Caco-2 (cell line): ENCODE measurements at regions not wholly inside any gene's neighbourhood (a gene's known extent, or its start where the extent isn't known, plus 50 kb on each side); places are given as distances from the start of the nearest gene placed in this dataset.
"Not testable (repeated sequence)": the region's sequence is repeated elsewhere in the genome, so short reads cannot be mapped to it uniquely, and the experiment has no call there.

Experiments
- BruUV-seq: library from RNA; stranded (reverse); fragments of 400-500 nt; replicated peaks from 2 replicates; lab custom pipeline; 2021; lab: Mats Ljungman, UMichigan
- CTCF ChIA-PET: fragments of 300-600 bp; sonication (Branson Sonifier 250); formaldehyde crosslinking; loops from one replicate; lab custom pipeline; 2022; ENCODE audit warnings: antibody characterized with exemption; lab: Charles Lee
- POLR2A ChIA-PET: fragments of 300-600 bp; sonication (Branson Sonifier 250); formaldehyde crosslinking; loops from one replicate; lab custom pipeline; 2022; ENCODE audit warnings: antibody characterized with exemption; lab: Charles Lee
- DNase-seq, 2 experiments: peaks; one replicate each; pipeline versions ENCODE4 v3.0.0 to v3.0.0-alpha.2; 2020 to 2022
- H3K27me3 ChIP-seq: replicated peaks from 2 replicates; pipeline ENCODE4 v1.6.0; 2011; ENCODE audit warnings: low read length; ENCODE audit not compliant: control insufficient read depth, insufficient read depth
- H3K36me3 ChIP-seq: 2 replicates; pipeline ENCODE4 v1.5.1; 2011; ENCODE audit warnings: low read length; ENCODE audit not compliant: control insufficient read depth, insufficient read depth
- H3K4me1 ChIP-seq: fragments of 250-450 bp; sonication (Bioruptor Pico); 2 replicates; pipeline ENCODE4 v1.5.1; 2020; ENCODE audit warnings: mild to moderate bottlenecking
- H3K4me3 ChIP-seq: 2 replicates; pipeline ENCODE4 v1.5.1; 2011; ENCODE audit warnings: low read depth, mild to moderate bottlenecking, control low read depth, low read length
- H3K9me3 ChIP-seq: fragments of 250-450 bp; sonication (Bioruptor Pico); 2 replicates; pipeline ENCODE4 v1.5.1; 2020; ENCODE audit warnings: mild to moderate bottlenecking, moderate library complexity
- H3K27ac Mint-ChIP-seq: one replicate; pipeline ENCODE4 v1.8.0; 2022; ENCODE audit warnings: mixed read lengths; ENCODE audit not compliant: unreplicated experiment
- H3K27me3 Mint-ChIP-seq: one replicate; pipeline ENCODE4 v1.8.0; 2022; ENCODE audit warnings: mixed read lengths; ENCODE audit not compliant: insufficient read depth, unreplicated experiment
- H3K36me3 Mint-ChIP-seq: one replicate; pipeline ENCODE4 v1.8.0; 2022; ENCODE audit warnings: mild to moderate bottlenecking, mixed read lengths; ENCODE audit not compliant: insufficient read depth, unreplicated experiment
- H3K4me1 Mint-ChIP-seq: one replicate; pipeline ENCODE4 v1.8.0; 2022; ENCODE audit warnings: low read depth, mixed read lengths; ENCODE audit not compliant: unreplicated experiment
- H3K4me3 Mint-ChIP-seq: one replicate; pipeline ENCODE4 v1.8.0; 2022; ENCODE audit warnings: mild to moderate bottlenecking, moderate library complexity, mixed read lengths; ENCODE audit not compliant: unreplicated experiment
- H3K9me3 Mint-ChIP-seq: one replicate; pipeline ENCODE4 v1.8.0; 2022; ENCODE audit warnings: mixed read lengths; ENCODE audit not compliant: unreplicated experiment
- CTCF ChIP-seq, 2 experiments: fragments of 200-600 bp in 1 of 2; IDR thresholded peaks; 1 replicate in 1 of 2; 2 replicates in 1 of 2; pipeline versions ENCODE4 v1.5.1 to v1.8.0; 2011 to 2022; ENCODE audit warnings: antibody characterized with exemption in 1 of 2, control low read depth in 1 of 2, inconsistent platforms in 1 of 2, low read depth in 1 of 2, low read length in 1 of 2, mild to moderate bottlenecking in 1 of 2, moderate library complexity in 1 of 2; ENCODE audit not compliant: insufficient read depth in 1 of 2, severe bottlenecking in 1 of 2, unreplicated experiment in 1 of 2
- intact Hi-C: fragments of 100-400 bp; cut with micrococcal nuclease; formaldehyde crosslinking; loops from one replicate; pipeline ENCODE4 v1.10.0; 2022; ENCODE audit not compliant: unreplicated experiment

DNA sequence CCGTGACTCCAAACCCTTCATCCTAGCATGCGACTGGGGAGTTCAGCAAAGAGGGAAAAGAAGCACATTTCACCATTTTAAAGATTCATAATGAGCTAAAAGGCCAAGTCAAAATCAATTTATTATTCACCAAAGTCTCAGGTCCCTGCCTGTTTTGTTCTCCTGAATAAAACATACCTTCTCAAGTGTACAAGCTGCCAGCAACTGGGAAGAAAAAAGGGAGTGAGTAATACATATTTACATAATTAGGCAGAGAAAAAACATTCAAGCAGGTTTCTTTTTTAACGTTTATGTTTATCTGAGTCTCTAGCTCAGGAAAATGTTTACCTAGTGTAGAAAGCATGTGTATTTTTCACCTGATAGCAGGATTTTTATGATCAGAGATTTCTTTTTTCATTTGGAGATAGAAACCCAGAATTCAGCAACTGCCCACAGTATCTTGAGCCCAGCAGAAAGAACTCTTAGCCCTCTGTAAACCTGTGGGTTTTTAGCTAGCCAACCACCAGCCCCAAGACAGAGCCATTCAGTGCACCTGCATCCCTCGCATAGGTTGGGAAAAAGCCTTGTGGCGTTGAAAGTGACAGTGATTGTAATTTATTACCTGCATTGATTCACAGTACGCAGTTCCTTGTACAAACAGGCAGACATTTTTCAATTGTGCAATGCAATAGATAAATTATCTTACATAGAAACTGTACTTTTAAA, 117.9 kb upstream of the GRIA1 start:
- ChIA-PET CTCF (no interaction called here), POLR2A (no interaction called here)
- intact Hi-C loops = no loop called here
- no peak overlapping the region for H3K4me3 Mint-ChIP-seq
- no peaks in the 10 kb centered on the region for H3K4me1 Mint-ChIP-seq
- no peaks in the 10 kb centered on the region for H3K9me3 Mint-ChIP-seq
- peaks cover 8% of the 10 kb centered on the region for H3K27me3 Mint-ChIP-seq
- no peaks in the 10 kb centered on the region for H3K36me3 ChIP-seq
- BruUV-seq = no TSS peak
- TF ChIP-seq CTCF (IDR thresholded peaks at IDR 0.05; ENCODE audit: insufficient read depth in 1 of 2, low read depth in 1 of 2, low read length in 1 of 2, severe bottlenecking in 1 of 2, unreplicated experiment in 1 of 2) = no peak
- no peak overlapping the region for H3K27ac Mint-ChIP-seq
- no peaks in the 10 kb centered on the region for H3K36me3 Mint-ChIP-seq
- H3K9me3 ChIP-seq = no peaks in the 10 kb centered on the region
- H3K27me3 ChIP-seq = no peaks in the 10 kb centered on the region
- DNase-seq = no peak
- no peak overlapping the region for H3K4me3 ChIP-seq
- H3K4me1 ChIP-seq = no peaks in the 10 kb centered on the region

DNA sequence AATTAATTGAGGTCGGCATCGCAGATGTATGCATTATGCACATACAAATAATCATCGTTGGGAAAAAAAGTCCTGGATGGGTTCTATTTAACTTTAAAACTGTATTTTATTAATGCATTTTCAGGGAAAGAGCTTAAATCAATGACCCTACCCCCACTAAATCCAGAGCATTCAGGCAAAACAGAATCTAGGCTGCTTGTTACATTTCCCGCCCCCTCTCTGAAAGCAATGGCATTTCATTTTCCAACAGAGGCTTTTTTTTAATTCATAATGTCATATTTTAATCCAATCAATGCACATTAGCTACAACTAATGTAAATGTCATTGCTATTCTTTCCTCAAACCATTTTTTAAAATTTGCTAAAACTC, 117.4 kb upstream of the GRIA1 start:
- no peaks in the 10 kb centered on the region for H3K9me3 Mint-ChIP-seq
- intact Hi-C loops = no loop called here
- H3K36me3 Mint-ChIP-seq = no peaks in the 10 kb centered on the region
- Histone ChIP-seq H3K4me3 (no peak overlapping the region), H3K27me3 (no peaks in the 10 kb centered on the region), H3K9me3 (no peaks in the 10 kb centered on the region), H3K4me1 (no peaks in the 10 kb centered on the region), H3K36me3 (no peaks in the 10 kb centered on the region)
- H3K4me1 Mint-ChIP-seq = no peaks in the 10 kb centered on the region
- no peak for DNase-seq
- BruUV-seq = no TSS peak
- ChIA-PET POLR2A (no interaction called here), CTCF (no interaction called here)
- H3K27ac Mint-ChIP-seq = no peak overlapping the region
- H3K4me3 Mint-ChIP-seq = no peak overlapping the region
- peaks cover 8% of the 10 kb centered on the region for H3K27me3 Mint-ChIP-seq
- no peak for TF ChIP-seq CTCF (IDR thresholded peaks at IDR 0.05; ENCODE audit: insufficient read depth in 1 of 2, low read depth in 1 of 2, low read length in 1 of 2, severe bottlenecking in 1 of 2, unreplicated experiment in 1 of 2)

GRCh38 chr5:153381630-153382029, 108.8 kb upstream of the GRIA1 start:
- DNase-seq, BruUV-seq, H3K9me3 ChIP-seq, H3K4me3 ChIP-seq, H3K36me3 ChIP-seq, POLR2A ChIA-PET, H3K27ac Mint-ChIP-seq, H3K4me1 ChIP-seq, H3K4me1 Mint-ChIP-seq, CTCF ChIA-PET, intact Hi-C loops, H3K36me3 Mint-ChIP-seq, H3K27me3 ChIP-seq, H3K27me3 Mint-ChIP-seq, H3K4me3 Mint-ChIP-seq: not testable (repeated sequence)
- peaks cover 12% of the 10 kb centered on the region for H3K9me3 Mint-ChIP-seq
